Vagina (tissue), 2 donors: ENCODE measurements at regions not wholly inside any gene's neighbourhood (a gene's known extent, or its start where the extent isn't known, plus 50 kb on each side); places are given as distances from the start of the nearest gene placed in this dataset.

Experiments
- CTCF ChIP-seq, 3 experiments: fragments of 450-650 bp in 2 of 3; fragments of 200-600 bp in 1 of 3; sonication (generic) in 1 of 3; IDR thresholded peaks; one replicate each; pipeline ENCODE4 v1.5.1; 2017 to 2019; ENCODE audit warnings: antibody characterized with exemption in 3 of 3, mild to moderate bottlenecking in 2 of 3, moderate library complexity in 2 of 3
- POLR2A ChIP-seq, 2 donors: fragments of 450-650 bp; IDR thresholded peaks; one replicate each; pipeline ENCODE4 v1.6.1; 2017; ENCODE audit warnings: antibody characterized with exemption in 2 of 2, mild to moderate bottlenecking in 2 of 2, moderate library complexity in 2 of 2
- POLR2AphosphoS5 ChIP-seq, 2 donors: sonication (generic); formaldehyde crosslinking; IDR thresholded peaks; one replicate each; pipeline ENCODE4 v1.9.0; 2017; ENCODE audit warnings: antibody characterized with exemption in 2 of 2, mild to moderate bottlenecking in 2 of 2, low read depth in 1 of 2; ENCODE audit not compliant: insufficient read depth in 1 of 2

DNA sequence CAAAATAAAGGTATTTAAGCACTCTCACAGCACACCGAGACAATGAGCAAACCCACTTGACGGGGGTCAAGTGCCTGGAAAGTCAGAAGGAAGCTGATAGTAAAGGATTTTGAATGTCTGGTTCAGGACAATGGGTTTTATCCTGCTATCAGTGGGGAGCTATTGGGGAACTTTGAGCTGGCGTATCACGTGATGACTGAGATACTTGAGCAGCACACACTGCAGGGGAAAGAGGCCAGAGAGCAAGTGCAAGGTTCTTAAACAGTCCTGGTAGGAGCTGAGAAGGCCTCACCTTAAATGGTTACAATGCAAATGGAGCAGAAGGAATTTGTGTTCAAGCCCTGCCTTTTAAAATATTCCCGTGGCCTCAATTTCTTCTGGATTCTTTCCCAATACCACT lies 225.3 kb downstream of the LACC1 start:
- TF ChIP-seq CTCF (IDR thresholded peaks at IDR 0.05): no peak
- no peak for TF ChIP-seq POLR2A (IDR thresholded peaks at IDR 0.05)
- TF ChIP-seq POLR2AphosphoS5 (IDR thresholded peaks at IDR 0.05; ENCODE audit: insufficient read depth in 1 of 2, low read depth in 1 of 2): no peak
